HepG2 (cell line): ENCODE measurements at regions not wholly inside any gene's neighbourhood (a gene's known extent, or its start where the extent isn't known, plus 50 kb on each side); places are given as distances from the start of the nearest gene placed in this dataset.

Experiments used
- ATAC-seq: fragments of 200-7000 bp; cut with Tn5 transposase; 3 replicates; pipeline ENCODE4 v1.9.1; 2020; ENCODE audit warnings: mild to moderate bottlenecking, moderate library complexity
- BruUV-seq: library from RNA; stranded (reverse); fragments of 400-500 nt; replicated peaks from 2 replicates; lab custom pipeline; 2021; lab: Mats Ljungman, UMichigan
- CTCF ChIA-PET: fragments of 300-600 bp; formaldehyde crosslinking; extraction: SDS; loops from one replicate; lab custom pipeline; 2021; ENCODE audit warnings: low total read pairs, inconsistent platforms, low intra/inter-chr PET ratio; lab: Yijun Ruan, JAX
- POLR2A ChIA-PET: fragments of 350-600 bp; sonication (Branson Sonifier 250); formaldehyde crosslinking; loops from one replicate; lab custom pipeline; 2020; ENCODE audit warnings: antibody characterized with exemption, inconsistent platforms; lab: Yijun Ruan, JAX
- DNase-seq: peaks from one replicate; pipeline ENCODE4 v3.0.0-alpha.2; 2015; ENCODE audit warnings: low spot score
- FAIRE-seq: peaks from 3 replicates; lab custom pipeline; 2011; peaks lifted over from hg19 to GRCh38; lab: Jason Lieb, UNC
- H2AFZ ChIP-seq: one replicate; pipeline ENCODE4 v1.6.1; 2011; ENCODE audit warnings: low read length, inconsistent platforms
- H3K27ac ChIP-seq: fragments of 300-600 bp; 3 replicates; pipeline ENCODE4 v1.8.0; 2011; ENCODE audit warnings: mixed run types, mild to moderate bottlenecking, mixed read lengths, low read length, inconsistent platforms; ENCODE audit not compliant: insufficient read depth; ENCODE audit errors: extremely low read length
- H3K27me3 ChIP-seq, 2 experiments: fragments of 200-600 bp in 1 of 2; 2 replicates in 1 of 2; 3 replicates in 1 of 2; pipeline versions ENCODE4 v1.6.0 to v1.8.0; 2011; ENCODE audit warnings: low read length in 2 of 2, mild to moderate bottlenecking in 2 of 2, moderate library complexity in 2 of 2, inconsistent platforms in 1 of 2; ENCODE audit not compliant: insufficient read depth in 2 of 2, control insufficient read depth in 1 of 2
- H3K36me3 ChIP-seq, 2 experiments: fragments of 200-600 bp in 1 of 2; replicated peaks in 1 of 2; 2 replicates in 1 of 2; 3 replicates in 1 of 2; pipeline versions ENCODE4 v1.5.1 to v1.8.0; 2011; ENCODE audit warnings: low read length in 2 of 2, inconsistent platforms in 1 of 2; ENCODE audit not compliant: insufficient read depth in 2 of 2, control insufficient read depth in 1 of 2
- H3K4me1 ChIP-seq: 2 replicates; pipeline ENCODE4 v1.5.1; 2012; ENCODE audit warnings: low read length, inconsistent platforms; ENCODE audit not compliant: insufficient read depth
- H3K4me2 ChIP-seq: 2 replicates; pipeline ENCODE4 v1.6.0; 2011; ENCODE audit warnings: low read depth, low read length, inconsistent platforms
- H3K4me3 ChIP-seq, 3 experiments: fragments of 200-600 bp in 1 of 3; sonication (generic), shearing (Covaris generic) in 1 of 3; replicated peaks in 1 of 3; 2 replicates each; pipeline ENCODE4 v1.5.1; 2011 to 2016; ENCODE audit warnings: low read length in 3 of 3, inconsistent platforms in 2 of 3, low read depth in 2 of 3, mild to moderate bottlenecking in 2 of 3, control low read depth in 1 of 3, mixed read lengths in 1 of 3; ENCODE audit not compliant: insufficient read depth in 1 of 3
- H3K79me2 ChIP-seq: one replicate; pipeline ENCODE4 v1.6.1; 2011; ENCODE audit warnings: low read length, inconsistent platforms; ENCODE audit not compliant: insufficient read depth
- H3K9ac ChIP-seq: 2 replicates; pipeline ENCODE4 v1.6.0; 2011; ENCODE audit warnings: mild to moderate bottlenecking, low read depth, low read length, inconsistent platforms; ENCODE audit not compliant: insufficient read depth
- H3K9me3 ChIP-seq: 2 replicates; pipeline ENCODE4 v1.5.1; 2012; ENCODE audit warnings: mild to moderate bottlenecking, low read length
- H4K20me1 ChIP-seq: 2 replicates; pipeline ENCODE4 v1.6.0; 2011; ENCODE audit warnings: inconsistent platforms, mild to moderate bottlenecking, low read length, moderate library complexity; ENCODE audit not compliant: insufficient read depth
- SP4 ChIP-seq: sonication (generic); formaldehyde crosslinking; IDR thresholded peaks from 2 replicates; pipeline ENCODE4 v1.8.1; 2023; ENCODE audit warnings: mild to moderate bottlenecking, missing genetic modification reagents
- ZNF839 ChIP-seq: sonication (generic); formaldehyde crosslinking; IDR thresholded peaks from 2 replicates; pipeline ENCODE4 v1.4.0; 2020; ENCODE audit warnings: missing genetic modification reagents, mild to moderate bottlenecking, borderline replicate concordance
- WGBS: methylation state at CpG from one replicate; pipeline ENCODE4 v1.1.6; 2017; ENCODE audit warnings: low lambda C conversion rate; 5-methylcytosine and 5-hydroxymethylcytosine counted together
- in situ Hi-C: cut with HindIII; loops from 2 replicates; pipeline ENCODE4 v1.10.0; 2017; ENCODE audit warnings: low pct_unique_long_range_greater_than_20kb; ENCODE audit not compliant: extremely low pct_ligation_motif_present
- intact Hi-C: fragments of 100-400 bp; cut with micrococcal nuclease; formaldehyde crosslinking; loops from one replicate; pipeline ENCODE4 v1.10.0; 2022; ENCODE audit not compliant: unreplicated experiment
- TF ChIP-seq, protein P1 (sequence below), 2 experiments: fragments of 450-650 bp in 1 of 2; sonication (generic) in 1 of 2; formaldehyde crosslinking in 1 of 2; IDR thresholded peaks; 2 replicates each; pipeline versions ENCODE4 v1.6.1 to v1.8.0; 2016 to 2022; ENCODE audit warnings: antibody characterized with exemption in 1 of 2, mild to moderate bottlenecking in 1 of 2, missing genetic modification reagents in 1 of 2
- TF ChIP-seq, protein P2 (sequence below): IDR thresholded peaks from 2 replicates; pipeline ENCODE4 v1.4.0; 2020; ENCODE audit warnings: mild to moderate bottlenecking, missing genetic modification reagents

DNA sequence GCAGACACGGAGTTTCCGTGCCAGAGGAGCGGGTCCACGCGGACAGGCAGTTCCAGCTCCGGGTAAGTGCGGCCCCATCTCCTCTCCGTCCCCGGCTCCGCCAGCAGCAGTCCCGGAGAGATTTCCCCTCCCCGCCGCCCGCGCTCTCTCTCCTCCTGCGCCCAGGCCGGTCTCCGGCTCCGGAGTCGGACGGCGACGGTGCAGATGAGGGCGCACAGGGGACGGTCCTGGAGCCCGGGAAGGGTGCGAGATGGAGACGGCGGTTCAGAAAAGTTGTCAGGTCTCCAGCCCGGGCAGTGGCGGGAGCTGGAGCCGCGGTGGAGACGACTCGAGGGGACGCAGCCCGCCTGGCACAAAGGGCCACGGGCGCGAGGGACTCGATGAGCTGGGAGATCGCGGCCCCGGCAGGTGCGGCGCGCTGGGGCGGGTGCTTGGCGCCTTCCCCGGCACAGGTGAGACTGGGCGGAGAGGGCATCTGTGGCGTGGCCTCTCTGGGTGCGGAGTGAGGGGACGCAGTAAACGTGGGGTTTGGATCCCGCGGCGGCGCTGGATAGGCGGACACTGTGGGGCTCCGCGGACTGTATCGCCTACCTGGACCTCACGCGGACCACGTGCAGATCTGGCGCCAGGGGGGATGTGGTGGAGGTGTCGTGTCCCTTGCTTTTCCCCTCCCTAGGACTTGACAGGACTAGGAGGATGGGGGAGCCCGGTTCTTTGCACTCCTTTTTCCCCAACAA, 1540.3 kb upstream of the TMEM132C start:
- ATAC-seq = no peak
- CTCF ChIA-PET = no interaction called here
- POLR2A ChIA-PET = no interaction called here

More for the DNA sequence above, 1540.3 kb upstream of the TMEM132C start:
- no peak for DNase-seq
- Histone ChIP-seq H3K4me2 (no peak overlapping the region), H3K4me3 (no peak overlapping the region), H3K36me3 (no peaks in the 10 kb centered on the region), H3K9ac (no peak overlapping the region), H3K9me3 (peaks cover 66% of the 10 kb centered on the region), H4K20me1 (no peaks in the 10 kb centered on the region), H3K79me2 (no peaks in the 10 kb centered on the region), H2AFZ (no peak overlapping the region), H3K4me1 (no peaks in the 10 kb centered on the region), H3K27ac (no peak overlapping the region), H3K27me3 (no peaks in the 10 kb centered on the region)
- 55% methylated on average over 27 of the region's 69 CpGs for WGBS
- in situ Hi-C loops = loop anchor here (25.0 kb wide), 1 partner anchor 1189 kb away; no protein-coding TSS in a partner anchor
- intact Hi-C loops = no loop called here
- FAIRE-seq = no peak
- BruUV-seq = no TSS peak
- TF ChIP-seq ZNF839 (CRISPR knock-in tag) (no peak), SP4 (CRISPR knock-in tag) (no peak)
- TF ChIP-seq, protein P1, sequence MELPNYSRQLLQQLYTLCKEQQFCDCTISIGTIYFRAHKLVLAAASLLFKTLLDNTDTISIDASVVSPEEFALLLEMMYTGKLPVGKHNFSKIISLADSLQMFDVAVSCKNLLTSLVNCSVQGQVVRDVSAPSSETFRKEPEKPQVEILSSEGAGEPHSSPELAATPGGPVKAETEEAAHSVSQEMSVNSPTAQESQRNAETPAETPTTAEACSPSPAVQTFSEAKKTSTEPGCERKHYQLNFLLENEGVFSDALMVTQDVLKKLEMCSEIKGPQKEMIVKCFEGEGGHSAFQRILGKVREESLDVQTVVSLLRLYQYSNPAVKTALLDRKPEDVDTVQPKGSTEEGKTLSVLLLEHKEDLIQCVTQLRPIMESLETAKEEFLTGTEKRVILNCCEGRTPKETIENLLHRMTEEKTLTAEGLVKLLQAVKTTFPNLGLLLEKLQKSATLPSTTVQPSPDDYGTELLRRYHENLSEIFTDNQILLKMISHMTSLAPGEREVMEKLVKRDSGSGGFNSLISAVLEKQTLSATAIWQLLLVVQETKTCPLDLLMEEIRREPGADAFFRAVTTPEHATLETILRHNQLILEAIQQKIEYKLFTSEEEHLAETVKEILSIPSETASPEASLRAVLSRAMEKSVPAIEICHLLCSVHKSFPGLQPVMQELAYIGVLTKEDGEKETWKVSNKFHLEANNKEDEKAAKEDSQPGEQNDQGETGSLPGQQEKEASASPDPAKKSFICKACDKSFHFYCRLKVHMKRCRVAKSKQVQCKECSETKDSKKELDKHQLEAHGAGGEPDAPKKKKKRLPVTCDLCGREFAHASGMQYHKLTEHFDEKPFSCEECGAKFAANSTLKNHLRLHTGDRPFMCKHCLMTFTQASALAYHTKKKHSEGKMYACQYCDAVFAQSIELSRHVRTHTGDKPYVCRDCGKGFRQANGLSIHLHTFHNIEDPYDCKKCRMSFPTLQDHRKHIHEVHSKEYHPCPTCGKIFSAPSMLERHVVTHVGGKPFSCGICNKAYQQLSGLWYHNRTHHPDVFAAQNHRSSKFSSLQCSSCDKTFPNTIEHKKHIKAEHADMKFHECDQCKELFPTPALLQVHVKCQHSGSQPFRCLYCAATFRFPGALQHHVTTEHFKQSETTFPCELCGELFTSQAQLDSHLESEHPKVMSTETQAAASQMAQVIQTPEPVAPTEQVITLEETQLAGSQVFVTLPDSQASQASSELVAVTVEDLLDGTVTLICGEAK (IDR thresholded peaks at IDR 0.05) = no peak
- TF ChIP-seq, protein P1 (CRISPR knock-in tag; IDR thresholded peaks at IDR 0.05) = no peak
- TF ChIP-seq, protein P2, sequence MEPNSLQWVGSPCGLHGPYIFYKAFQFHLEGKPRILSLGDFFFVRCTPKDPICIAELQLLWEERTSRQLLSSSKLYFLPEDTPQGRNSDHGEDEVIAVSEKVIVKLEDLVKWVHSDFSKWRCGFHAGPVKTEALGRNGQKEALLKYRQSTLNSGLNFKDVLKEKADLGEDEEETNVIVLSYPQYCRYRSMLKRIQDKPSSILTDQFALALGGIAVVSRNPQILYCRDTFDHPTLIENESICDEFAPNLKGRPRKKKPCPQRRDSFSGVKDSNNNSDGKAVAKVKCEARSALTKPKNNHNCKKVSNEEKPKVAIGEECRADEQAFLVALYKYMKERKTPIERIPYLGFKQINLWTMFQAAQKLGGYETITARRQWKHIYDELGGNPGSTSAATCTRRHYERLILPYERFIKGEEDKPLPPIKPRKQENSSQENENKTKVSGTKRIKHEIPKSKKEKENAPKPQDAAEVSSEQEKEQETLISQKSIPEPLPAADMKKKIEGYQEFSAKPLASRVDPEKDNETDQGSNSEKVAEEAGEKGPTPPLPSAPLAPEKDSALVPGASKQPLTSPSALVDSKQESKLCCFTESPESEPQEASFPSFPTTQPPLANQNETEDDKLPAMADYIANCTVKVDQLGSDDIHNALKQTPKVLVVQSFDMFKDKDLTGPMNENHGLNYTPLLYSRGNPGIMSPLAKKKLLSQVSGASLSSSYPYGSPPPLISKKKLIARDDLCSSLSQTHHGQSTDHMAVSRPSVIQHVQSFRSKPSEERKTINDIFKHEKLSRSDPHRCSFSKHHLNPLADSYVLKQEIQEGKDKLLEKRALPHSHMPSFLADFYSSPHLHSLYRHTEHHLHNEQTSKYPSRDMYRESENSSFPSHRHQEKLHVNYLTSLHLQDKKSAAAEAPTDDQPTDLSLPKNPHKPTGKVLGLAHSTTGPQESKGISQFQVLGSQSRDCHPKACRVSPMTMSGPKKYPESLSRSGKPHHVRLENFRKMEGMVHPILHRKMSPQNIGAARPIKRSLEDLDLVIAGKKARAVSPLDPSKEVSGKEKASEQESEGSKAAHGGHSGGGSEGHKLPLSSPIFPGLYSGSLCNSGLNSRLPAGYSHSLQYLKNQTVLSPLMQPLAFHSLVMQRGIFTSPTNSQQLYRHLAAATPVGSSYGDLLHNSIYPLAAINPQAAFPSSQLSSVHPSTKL (CRISPR knock-in tag) = no peak
